ENCODE measurements at regions not wholly inside any gene's neighbourhood (a gene's known extent, or its start where the extent isn't known, plus 50 kb on each side); places are given as distances from the start of the nearest gene placed in this dataset.

GRCh38 chr1:29478151-29478791 is 241.9 kb downstream of the PTPRU start:
- TF ChIP-seq CTCF (IDR thresholded peaks at IDR 0.05; ENCODE audit: poor library complexity, severe bottlenecking) (no peak), TAF1 (IDR thresholded peaks at IDR 0.05; ENCODE audit: low read depth) (no peak), SMC3 (conservative IDR thresholded peaks at IDR 0.05; ENCODE audit: poor library complexity) (no peak), EZH2 (IDR thresholded peaks at IDR 0.05; ENCODE audit: borderline replicate concordance, insufficient read depth, low read length, poor library complexity, severe bottlenecking) (no peak), POLR2AphosphoS5 (IDR thresholded peaks at IDR 0.05) (no peak)

Data from neural cell (in vitro differentiated cells).